ENCODE measurements at regions not wholly inside any gene's neighbourhood (a gene's known extent, or its start where the extent isn't known, plus 50 kb on each side); places are given as distances from the start of the nearest gene placed in this dataset.

DNA sequence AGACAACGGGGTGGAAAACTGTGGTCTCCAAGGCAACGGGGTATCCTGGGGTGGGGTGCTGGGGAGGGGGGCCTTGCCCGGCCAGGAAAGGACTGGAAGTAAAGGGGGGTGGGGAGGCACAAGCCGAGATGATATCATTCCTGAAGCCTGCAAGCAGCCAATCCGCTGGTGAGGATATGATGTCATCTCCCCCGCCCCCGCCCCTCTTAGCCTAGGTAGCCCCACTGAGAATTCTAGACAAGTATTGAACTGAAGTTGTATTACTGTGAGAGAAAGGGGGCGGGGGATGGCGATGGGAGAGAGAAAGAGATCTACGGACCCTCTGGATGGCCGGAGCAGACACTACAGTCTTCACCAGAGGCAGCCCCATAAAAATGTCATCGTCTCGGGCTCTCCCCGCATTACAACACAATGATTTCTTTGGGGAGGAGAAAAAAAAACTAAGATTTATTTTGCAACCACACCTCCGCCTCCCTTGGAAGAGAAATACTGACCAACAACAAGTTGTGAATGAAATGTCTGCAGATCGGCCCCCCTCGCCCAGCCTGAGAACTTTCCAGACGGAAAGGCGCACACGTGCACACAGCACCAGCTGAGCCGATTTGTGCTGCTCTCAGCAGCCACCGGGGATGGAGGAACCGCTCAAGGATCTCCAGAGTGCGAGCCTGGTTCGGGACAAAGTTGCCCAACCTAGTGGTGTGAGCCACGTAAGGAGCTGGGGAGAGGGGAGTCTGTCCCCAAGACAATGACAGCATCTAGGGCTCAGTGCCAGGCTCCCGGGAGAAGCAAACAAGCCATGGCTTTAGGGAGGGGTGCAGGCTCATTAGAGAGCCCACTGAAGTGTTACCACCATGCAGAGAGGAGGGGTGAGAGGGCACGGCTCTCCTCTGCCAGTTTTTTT, 222.1 kb downstream of the SOX9 start:
- TF ChIP-seq, protein P1, sequence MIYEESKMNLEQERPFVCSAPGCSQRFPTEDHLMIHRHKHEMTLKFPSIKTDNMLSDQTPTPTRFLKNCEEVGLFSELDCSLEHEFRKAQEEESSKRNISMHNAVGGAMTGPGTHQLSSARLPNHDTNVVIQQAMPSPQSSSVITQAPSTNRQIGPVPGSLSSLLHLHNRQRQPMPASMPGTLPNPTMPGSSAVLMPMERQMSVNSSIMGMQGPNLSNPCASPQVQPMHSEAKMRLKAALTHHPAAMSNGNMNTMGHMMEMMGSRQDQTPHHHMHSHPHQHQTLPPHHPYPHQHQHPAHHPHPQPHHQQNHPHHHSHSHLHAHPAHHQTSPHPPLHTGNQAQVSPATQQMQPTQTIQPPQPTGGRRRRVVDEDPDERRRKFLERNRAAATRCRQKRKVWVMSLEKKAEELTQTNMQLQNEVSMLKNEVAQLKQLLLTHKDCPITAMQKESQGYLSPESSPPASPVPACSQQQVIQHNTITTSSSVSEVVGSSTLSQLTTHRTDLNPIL (CRISPR knock-in tag; IDR thresholded peaks at IDR 0.05; ENCODE audit: low read depth), result no peak
- no peak for TF ChIP-seq RARB (CRISPR knock-in tag; IDR thresholded peaks at IDR 0.05)
- TF ChIP-seq ISL1 (CRISPR knock-in tag; IDR thresholded peaks at IDR 0.05), result no peak
- no peak for TF ChIP-seq TOX (CRISPR knock-in tag; IDR thresholded peaks at IDR 0.05; ENCODE audit: borderline replicate concordance)
- no peak for TF ChIP-seq ARNTL (CRISPR knock-in tag; IDR thresholded peaks at IDR 0.05; ENCODE audit: borderline replicate concordance, low read depth)
- TF ChIP-seq, protein P2, sequence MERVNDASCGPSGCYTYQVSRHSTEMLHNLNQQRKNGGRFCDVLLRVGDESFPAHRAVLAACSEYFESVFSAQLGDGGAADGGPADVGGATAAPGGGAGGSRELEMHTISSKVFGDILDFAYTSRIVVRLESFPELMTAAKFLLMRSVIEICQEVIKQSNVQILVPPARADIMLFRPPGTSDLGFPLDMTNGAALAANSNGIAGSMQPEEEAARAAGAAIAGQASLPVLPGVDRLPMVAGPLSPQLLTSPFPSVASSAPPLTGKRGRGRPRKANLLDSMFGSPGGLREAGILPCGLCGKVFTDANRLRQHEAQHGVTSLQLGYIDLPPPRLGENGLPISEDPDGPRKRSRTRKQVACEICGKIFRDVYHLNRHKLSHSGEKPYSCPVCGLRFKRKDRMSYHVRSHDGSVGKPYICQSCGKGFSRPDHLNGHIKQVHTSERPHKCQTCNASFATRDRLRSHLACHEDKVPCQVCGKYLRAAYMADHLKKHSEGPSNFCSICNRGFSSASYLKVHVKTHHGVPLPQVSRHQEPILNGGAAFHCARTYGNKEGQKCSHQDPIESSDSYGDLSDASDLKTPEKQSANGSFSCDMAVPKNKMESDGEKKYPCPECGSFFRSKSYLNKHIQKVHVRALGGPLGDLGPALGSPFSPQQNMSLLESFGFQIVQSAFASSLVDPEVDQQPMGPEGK (CRISPR knock-in tag; IDR thresholded peaks at IDR 0.05; ENCODE audit: borderline replicate concordance), result no peak
- no peak for TF ChIP-seq ZFP30 (CRISPR knock-in tag; IDR thresholded peaks at IDR 0.05)
- no peak for TF ChIP-seq CSDC2 (CRISPR knock-in tag; IDR thresholded peaks at IDR 0.05)
- TF ChIP-seq ESRRG (CRISPR knock-in tag; IDR thresholded peaks at IDR 0.05), result no peak
- TF ChIP-seq ZFP3 (CRISPR knock-in tag; IDR thresholded peaks at IDR 0.05), result no peak
- TF ChIP-seq, protein P3, sequence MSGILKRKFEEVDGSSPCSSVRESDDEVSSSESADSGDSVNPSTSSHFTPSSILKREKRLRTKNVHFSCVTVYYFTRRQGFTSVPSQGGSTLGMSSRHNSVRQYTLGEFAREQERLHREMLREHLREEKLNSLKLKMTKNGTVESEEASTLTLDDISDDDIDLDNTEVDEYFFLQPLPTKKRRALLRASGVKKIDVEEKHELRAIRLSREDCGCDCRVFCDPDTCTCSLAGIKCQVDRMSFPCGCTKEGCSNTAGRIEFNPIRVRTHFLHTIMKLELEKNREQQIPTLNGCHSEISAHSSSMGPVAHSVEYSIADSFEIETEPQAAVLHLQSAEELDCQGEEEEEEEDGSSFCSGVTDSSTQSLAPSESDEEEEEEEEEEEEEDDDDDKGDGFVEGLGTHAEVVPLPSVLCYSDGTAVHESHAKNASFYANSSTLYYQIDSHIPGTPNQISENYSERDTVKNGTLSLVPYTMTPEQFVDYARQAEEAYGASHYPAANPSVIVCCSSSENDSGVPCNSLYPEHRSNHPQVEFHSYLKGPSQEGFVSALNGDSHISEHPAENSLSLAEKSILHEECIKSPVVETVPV (CRISPR knock-in tag; IDR thresholded peaks at IDR 0.05), result no peak
- TF ChIP-seq ZNF565 (CRISPR knock-in tag; conservative IDR thresholded peaks at IDR 0.05; ENCODE audit: low read depth), result no peak
